Neural progenitor cell (in vitro differentiated cells): ENCODE measurements at regions not wholly inside any gene's neighbourhood (a gene's known extent, or its start where the extent isn't known, plus 50 kb on each side); places are given as distances from the start of the nearest gene placed in this dataset.

ENCODE experiments used
- EZH2 ChIP-seq: fragments of 200-600 bp; sonication (generic); IDR thresholded peaks from 2 replicates; pipeline ENCODE4 v1.6.1; 2017; ENCODE audit warnings: antibody characterized with exemption, mild to moderate bottlenecking, moderate library complexity
- EZH2phosphoT487 ChIP-seq: fragments of 200-600 bp; sonication (generic); IDR thresholded peaks from 2 replicates; pipeline ENCODE4 v1.6.1; 2017; ENCODE audit warnings: antibody characterized with exemption
- TF ChIP-seq, protein P1 (sequence below): fragments of 200-600 bp; sonication (generic); IDR thresholded peaks from 2 replicates; pipeline ENCODE4 v1.5.1; 2017; ENCODE audit warnings: antibody characterized with exemption, mild to moderate bottlenecking

DNA sequence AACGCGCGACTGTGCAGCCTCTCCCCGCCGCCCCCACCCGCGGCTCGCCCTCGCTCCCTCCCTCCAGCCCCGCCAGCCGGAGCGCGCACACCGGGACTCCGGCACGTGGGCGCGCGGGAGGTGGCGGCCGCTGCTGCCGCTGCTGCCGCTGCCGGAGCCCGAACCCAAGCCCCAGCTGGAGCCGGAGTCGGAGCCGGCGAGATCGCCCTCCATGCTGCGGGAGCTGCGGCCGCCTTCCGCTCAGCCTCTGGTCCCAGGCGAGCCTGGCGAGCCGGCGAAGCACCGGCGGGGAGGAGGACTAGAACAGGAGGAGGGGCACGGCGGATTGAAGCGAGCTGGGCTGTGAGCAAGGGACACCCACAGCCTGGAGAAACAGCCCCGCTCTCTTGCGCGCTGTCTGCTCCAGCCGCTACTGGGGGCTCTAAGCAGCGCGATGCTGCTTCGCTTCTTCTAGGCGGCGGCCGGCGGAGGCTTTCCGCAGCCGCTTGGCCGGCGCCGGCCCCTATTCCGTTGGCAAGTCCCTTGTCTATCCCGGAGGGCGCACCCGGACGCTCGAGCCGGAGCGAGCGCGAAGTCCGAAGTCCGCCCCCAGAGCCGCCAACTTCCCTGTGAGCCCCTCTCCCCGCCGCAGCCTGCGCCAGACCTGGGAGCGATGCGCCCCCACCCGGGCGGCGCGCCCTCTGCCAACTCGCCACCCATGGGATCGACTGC, 598.7 kb upstream of the SGCD start:
- TF ChIP-seq, protein P1, sequence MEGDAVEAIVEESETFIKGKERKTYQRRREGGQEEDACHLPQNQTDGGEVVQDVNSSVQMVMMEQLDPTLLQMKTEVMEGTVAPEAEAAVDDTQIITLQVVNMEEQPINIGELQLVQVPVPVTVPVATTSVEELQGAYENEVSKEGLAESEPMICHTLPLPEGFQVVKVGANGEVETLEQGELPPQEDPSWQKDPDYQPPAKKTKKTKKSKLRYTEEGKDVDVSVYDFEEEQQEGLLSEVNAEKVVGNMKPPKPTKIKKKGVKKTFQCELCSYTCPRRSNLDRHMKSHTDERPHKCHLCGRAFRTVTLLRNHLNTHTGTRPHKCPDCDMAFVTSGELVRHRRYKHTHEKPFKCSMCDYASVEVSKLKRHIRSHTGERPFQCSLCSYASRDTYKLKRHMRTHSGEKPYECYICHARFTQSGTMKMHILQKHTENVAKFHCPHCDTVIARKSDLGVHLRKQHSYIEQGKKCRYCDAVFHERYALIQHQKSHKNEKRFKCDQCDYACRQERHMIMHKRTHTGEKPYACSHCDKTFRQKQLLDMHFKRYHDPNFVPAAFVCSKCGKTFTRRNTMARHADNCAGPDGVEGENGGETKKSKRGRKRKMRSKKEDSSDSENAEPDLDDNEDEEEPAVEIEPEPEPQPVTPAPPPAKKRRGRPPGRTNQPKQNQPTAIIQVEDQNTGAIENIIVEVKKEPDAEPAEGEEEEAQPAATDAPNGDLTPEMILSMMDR = peak; percentile 31
- peak; percentile 50 for TF ChIP-seq EZH2
- peak; percentile 4 for TF ChIP-seq EZH2phosphoT487
